GM19351 (cell line): ENCODE measurements at regions not wholly inside any gene's neighbourhood (a gene's known extent, or its start where the extent isn't known, plus 50 kb on each side); places are given as distances from the start of the nearest gene placed in this dataset.

Source experiments
- ATAC-seq: cut with Tn5 transposase; IDR thresholded peaks from one replicate; pipeline ENCODE4 v1.9.1; 2021; ENCODE audit warnings: mild to moderate bottlenecking, moderate library complexity; ENCODE audit not compliant: unreplicated experiment

- no peak for ATAC-seq
Observed at GRCh38 chr6:15996030-15996429, 132.9 kb upstream of the MYLIP start.

- no peak for ATAC-seq
Observed at GRCh38 chr6:15995493-15995892, 133.4 kb upstream of the MYLIP start.

- ATAC-seq, result no peak
Observed at GRCh38 chr6:15994814-15995459, 133.9 kb upstream of the MYLIP start.

- no peak for ATAC-seq
Observed at GRCh38 chr6:15993716-15994228, 135.1 kb upstream of the MYLIP start.

GRCh38 chr6:15990179-15990578, 138.7 kb upstream of the MYLIP start:
- ATAC-seq, result no peak

- ATAC-seq, result no peak
Observed at GRCh38 chr6:15989397-15989796, 139.5 kb upstream of the MYLIP start.

GRCh38 chr6:15987569-15987968, 141.3 kb upstream of the MYLIP start:
- ATAC-seq, result no peak

GRCh38 chr6:15986027-15986629, 142.8 kb upstream of the MYLIP start:
- ATAC-seq, result no peak

GRCh38 chr6:15985379-15985959, 143.4 kb upstream of the MYLIP start:
- ATAC-seq, result no peak

GRCh38 chr6:15981956-15982355, 146.9 kb upstream of the MYLIP start:
- no peak for ATAC-seq

- ATAC-seq, result no peak
Observed at GRCh38 chr6:15980801-15981200, 148.1 kb upstream of the MYLIP start.

GRCh38 chr6:15978426-15978825, 150.5 kb upstream of the MYLIP start:
- no peak for ATAC-seq

GRCh38 chr6:15977050-15977449, 151.8 kb upstream of the MYLIP start:
- no peak for ATAC-seq

- ATAC-seq, result no peak
Observed at GRCh38 chr6:15974817-15975216, 154.1 kb upstream of the MYLIP start.

- no peak for ATAC-seq
Observed at GRCh38 chr6:15970517-15970916, 158.4 kb upstream of the MYLIP start.

- no peak for ATAC-seq
Observed at GRCh38 chr6:15969236-15969778, 159.6 kb upstream of the MYLIP start.

GRCh38 chr6:15968519-15968918, 160.4 kb upstream of the MYLIP start:
- ATAC-seq, result no peak

- ATAC-seq, result no peak
Observed at GRCh38 chr6:15966000-15966520, 162.8 kb upstream of the MYLIP start.

- no peak for ATAC-seq
Observed at GRCh38 chr6:15962449-15962764, 166.5 kb upstream of the MYLIP start.

- no peak for ATAC-seq
Observed at GRCh38 chr6:15961635-15962448, 167.0 kb upstream of the MYLIP start.
